HepG2 (cell line): ENCODE measurements at regions not wholly inside any gene's neighbourhood (a gene's known extent, or its start where the extent isn't known, plus 50 kb on each side); places are given as distances from the start of the nearest gene placed in this dataset.

Experiments used
- ATAC-seq: fragments of 200-7000 bp; cut with Tn5 transposase; 3 replicates; pipeline ENCODE4 v1.9.1; 2020; ENCODE audit warnings: mild to moderate bottlenecking, moderate library complexity
- BruUV-seq: library from RNA; stranded (reverse); fragments of 400-500 nt; replicated peaks from 2 replicates; lab custom pipeline; 2021; lab: Mats Ljungman, UMichigan
- CTCF ChIA-PET: fragments of 300-600 bp; formaldehyde crosslinking; extraction: SDS; loops from one replicate; lab custom pipeline; 2021; ENCODE audit warnings: low total read pairs, inconsistent platforms, low intra/inter-chr PET ratio; lab: Yijun Ruan, JAX
- POLR2A ChIA-PET: fragments of 350-600 bp; sonication (Branson Sonifier 250); formaldehyde crosslinking; loops from one replicate; lab custom pipeline; 2020; ENCODE audit warnings: antibody characterized with exemption, inconsistent platforms; lab: Yijun Ruan, JAX
- DNase-seq: peaks from one replicate; pipeline ENCODE4 v3.0.0-alpha.2; 2015; ENCODE audit warnings: low spot score
- FAIRE-seq: peaks from 3 replicates; lab custom pipeline; 2011; peaks lifted over from hg19 to GRCh38; lab: Jason Lieb, UNC
- H2AFZ ChIP-seq: one replicate; pipeline ENCODE4 v1.6.1; 2011; ENCODE audit warnings: low read length, inconsistent platforms
- H3K27ac ChIP-seq: fragments of 300-600 bp; 3 replicates; pipeline ENCODE4 v1.8.0; 2011; ENCODE audit warnings: mixed run types, mild to moderate bottlenecking, mixed read lengths, low read length, inconsistent platforms; ENCODE audit not compliant: insufficient read depth; ENCODE audit errors: extremely low read length
- H3K27me3 ChIP-seq, 2 experiments: fragments of 200-600 bp in 1 of 2; 2 replicates in 1 of 2; 3 replicates in 1 of 2; pipeline versions ENCODE4 v1.6.0 to v1.8.0; 2011; ENCODE audit warnings: low read length in 2 of 2, mild to moderate bottlenecking in 2 of 2, moderate library complexity in 2 of 2, inconsistent platforms in 1 of 2; ENCODE audit not compliant: insufficient read depth in 2 of 2, control insufficient read depth in 1 of 2
- H3K36me3 ChIP-seq, 2 experiments: fragments of 200-600 bp in 1 of 2; replicated peaks in 1 of 2; 2 replicates in 1 of 2; 3 replicates in 1 of 2; pipeline versions ENCODE4 v1.5.1 to v1.8.0; 2011; ENCODE audit warnings: low read length in 2 of 2, inconsistent platforms in 1 of 2; ENCODE audit not compliant: insufficient read depth in 2 of 2, control insufficient read depth in 1 of 2
- H3K4me1 ChIP-seq: 2 replicates; pipeline ENCODE4 v1.5.1; 2012; ENCODE audit warnings: low read length, inconsistent platforms; ENCODE audit not compliant: insufficient read depth
- H3K4me2 ChIP-seq: 2 replicates; pipeline ENCODE4 v1.6.0; 2011; ENCODE audit warnings: low read depth, low read length, inconsistent platforms
- H3K4me3 ChIP-seq, 3 experiments: fragments of 200-600 bp in 1 of 3; sonication (generic), shearing (Covaris generic) in 1 of 3; replicated peaks in 1 of 3; 2 replicates each; pipeline ENCODE4 v1.5.1; 2011 to 2016; ENCODE audit warnings: low read length in 3 of 3, inconsistent platforms in 2 of 3, low read depth in 2 of 3, mild to moderate bottlenecking in 2 of 3, control low read depth in 1 of 3, mixed read lengths in 1 of 3; ENCODE audit not compliant: insufficient read depth in 1 of 3
- H3K79me2 ChIP-seq: one replicate; pipeline ENCODE4 v1.6.1; 2011; ENCODE audit warnings: low read length, inconsistent platforms; ENCODE audit not compliant: insufficient read depth
- H3K9ac ChIP-seq: 2 replicates; pipeline ENCODE4 v1.6.0; 2011; ENCODE audit warnings: mild to moderate bottlenecking, low read depth, low read length, inconsistent platforms; ENCODE audit not compliant: insufficient read depth
- H3K9me3 ChIP-seq: 2 replicates; pipeline ENCODE4 v1.5.1; 2012; ENCODE audit warnings: mild to moderate bottlenecking, low read length
- H4K20me1 ChIP-seq: 2 replicates; pipeline ENCODE4 v1.6.0; 2011; ENCODE audit warnings: inconsistent platforms, mild to moderate bottlenecking, low read length, moderate library complexity; ENCODE audit not compliant: insufficient read depth
- FOXP1 ChIP-seq, 2 experiments: fragments of 450-650 bp in 1 of 2; IDR thresholded peaks; 2 replicates each; pipeline ENCODE4 v1.6.1; 2017 to 2018; ENCODE audit warnings: antibody characterized with exemption in 1 of 2
- PBX2 ChIP-seq: IDR thresholded peaks from 2 replicates; pipeline ENCODE4 v1.6.1; 2016; ENCODE audit warnings: control low read depth
- SYNCRIP ChIP-seq: fragments of 200-400 bp; formaldehyde crosslinking; IDR thresholded peaks from 2 replicates; pipeline ENCODE4 v1.6.1; 2018; ENCODE audit warnings: mild to moderate bottlenecking, low read depth, low read length; ENCODE audit not compliant: insufficient read depth
- ZKSCAN5 ChIP-seq: sonication (generic); formaldehyde crosslinking; IDR thresholded peaks from 2 replicates; pipeline ENCODE4 v1.5.1; 2020; ENCODE audit warnings: mild to moderate bottlenecking, missing genetic modification reagents
- ZNF224 ChIP-seq: sonication (generic); formaldehyde crosslinking; IDR thresholded peaks from 2 replicates; pipeline ENCODE4 v1.5.0; 2020; ENCODE audit warnings: mild to moderate bottlenecking, missing genetic modification reagents
- ZNF253 ChIP-seq: sonication (generic); formaldehyde crosslinking; IDR thresholded peaks from 2 replicates; pipeline ENCODE4 v1.8.0; 2022; ENCODE audit warnings: mild to moderate bottlenecking, missing genetic modification reagents, borderline replicate concordance
- ZNF503 ChIP-seq: sonication (generic); formaldehyde crosslinking; IDR thresholded peaks from 2 replicates; pipeline ENCODE4 v1.4.0; 2020; ENCODE audit warnings: missing genetic modification reagents
- WGBS: methylation state at CpG from one replicate; pipeline ENCODE4 v1.1.6; 2017; ENCODE audit warnings: low lambda C conversion rate; 5-methylcytosine and 5-hydroxymethylcytosine counted together
- in situ Hi-C: cut with HindIII; loops from 2 replicates; pipeline ENCODE4 v1.10.0; 2017; ENCODE audit warnings: low pct_unique_long_range_greater_than_20kb; ENCODE audit not compliant: extremely low pct_ligation_motif_present
- intact Hi-C: fragments of 100-400 bp; cut with micrococcal nuclease; formaldehyde crosslinking; loops from one replicate; pipeline ENCODE4 v1.10.0; 2022; ENCODE audit not compliant: unreplicated experiment

- H3K9me3 ChIP-seq: no peaks in the 10 kb centered on the region
- no peak overlapping the region for H3K9ac ChIP-seq
- no peak overlapping the region for H2AFZ ChIP-seq
- ATAC-seq (no peak), DNase-seq (no peak), FAIRE-seq (no peak)
- no peaks in the 10 kb centered on the region for H4K20me1 ChIP-seq
- no peak overlapping the region for H3K4me2 ChIP-seq
- no peak overlapping the region for H3K27ac ChIP-seq
- BruUV-seq: no TSS peak
- ChIA-PET CTCF (no interaction called here), POLR2A (no interaction called here)
- H3K27me3 ChIP-seq: no peaks in the 10 kb centered on the region
- WGBS: 4% methylated on average over 1 of the region's 1 CpG
- H3K4me1 ChIP-seq: no peaks in the 10 kb centered on the region
- intact Hi-C loops: no loop called here
- H3K79me2 ChIP-seq: no peaks in the 10 kb centered on the region
- H3K4me3 ChIP-seq: no peak overlapping the region
- in situ Hi-C loops: no loop called here
- no peaks in the 10 kb centered on the region for H3K36me3 ChIP-seq
- TF ChIP-seq PBX2 (CRISPR knock-in tag) (no peak), FOXP1 (IDR thresholded peaks at IDR 0.05) (no peak), FOXP1 (CRISPR knock-in tag; IDR thresholded peaks at IDR 0.05) (no peak), ZNF503 (CRISPR knock-in tag) (no peak), ZKSCAN5 (CRISPR knock-in tag) (no peak), ZNF224 (CRISPR knock-in tag) (no peak), SYNCRIP (no peak), ZNF253 (no peak)
Measured at GRCh38 chr3:106183762-106184391, 315.1 kb upstream of the CBLB start.
